HUES6 (cell line): ENCODE measurements at regions not wholly inside any gene's neighbourhood (a gene's known extent, or its start where the extent isn't known, plus 50 kb on each side); places are given as distances from the start of the nearest gene placed in this dataset.

ENCODE experiments used
- H3K27ac ChIP-seq: 2 replicates; pipeline ENCODE4 v1.7.0; 2013; ENCODE audit warnings: low read depth, mild to moderate bottlenecking, low read length, inconsistent platforms
- H3K27me3 ChIP-seq: 2 replicates; pipeline ENCODE4 v1.6.1; 2013; ENCODE audit warnings: low read length; ENCODE audit not compliant: control insufficient read depth, insufficient read depth
- H3K36me3 ChIP-seq: 2 replicates; pipeline ENCODE4 v1.6.1; 2013; ENCODE audit warnings: low read length; ENCODE audit not compliant: control insufficient read depth, insufficient read depth
- H3K4me1 ChIP-seq: 2 replicates; pipeline ENCODE4 v1.6.1; 2013; ENCODE audit warnings: low read length; ENCODE audit not compliant: control insufficient read depth, insufficient read depth
- H3K4me3 ChIP-seq: 2 replicates; pipeline ENCODE4 v1.5.1; 2013; ENCODE audit warnings: low read depth, low read length
- H3K9ac ChIP-seq: one replicate; pipeline ENCODE4 v1.6.1; 2013; ENCODE audit warnings: mild to moderate bottlenecking, low read length
- H3K9me3 ChIP-seq: 2 replicates; pipeline ENCODE4 v1.6.1; 2013; ENCODE audit warnings: low read depth, low read length; ENCODE audit not compliant: control insufficient read depth, insufficient read depth

DNA sequence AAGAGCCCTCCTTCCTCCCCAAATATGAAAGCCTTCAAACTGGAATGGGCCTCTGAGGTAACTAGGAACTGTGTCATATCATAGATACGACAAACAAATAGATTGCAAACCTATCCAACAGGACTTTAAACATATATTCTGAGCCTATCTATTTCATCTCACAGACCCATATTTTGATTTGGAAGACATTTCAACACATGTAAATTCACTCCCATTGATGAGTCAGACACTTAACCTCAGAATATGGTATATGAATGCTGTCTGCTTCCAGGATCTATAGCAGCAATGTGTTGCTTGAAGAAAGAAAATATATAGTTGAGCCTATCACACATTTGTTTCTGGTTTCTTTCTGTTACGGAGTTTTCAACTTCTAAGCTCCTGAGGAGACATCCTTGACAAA lies 221.9 kb upstream of the SAMSN1 start:
- Histone ChIP-seq H3K27ac (no peak overlapping the region), H3K9ac (no peak overlapping the region), H3K4me3 (no peak overlapping the region), H3K27me3 (no peaks in the 10 kb centered on the region), H3K4me1 (no peaks in the 10 kb centered on the region), H3K9me3 (no peaks in the 10 kb centered on the region), H3K36me3 (no peaks in the 10 kb centered on the region)

DNA sequence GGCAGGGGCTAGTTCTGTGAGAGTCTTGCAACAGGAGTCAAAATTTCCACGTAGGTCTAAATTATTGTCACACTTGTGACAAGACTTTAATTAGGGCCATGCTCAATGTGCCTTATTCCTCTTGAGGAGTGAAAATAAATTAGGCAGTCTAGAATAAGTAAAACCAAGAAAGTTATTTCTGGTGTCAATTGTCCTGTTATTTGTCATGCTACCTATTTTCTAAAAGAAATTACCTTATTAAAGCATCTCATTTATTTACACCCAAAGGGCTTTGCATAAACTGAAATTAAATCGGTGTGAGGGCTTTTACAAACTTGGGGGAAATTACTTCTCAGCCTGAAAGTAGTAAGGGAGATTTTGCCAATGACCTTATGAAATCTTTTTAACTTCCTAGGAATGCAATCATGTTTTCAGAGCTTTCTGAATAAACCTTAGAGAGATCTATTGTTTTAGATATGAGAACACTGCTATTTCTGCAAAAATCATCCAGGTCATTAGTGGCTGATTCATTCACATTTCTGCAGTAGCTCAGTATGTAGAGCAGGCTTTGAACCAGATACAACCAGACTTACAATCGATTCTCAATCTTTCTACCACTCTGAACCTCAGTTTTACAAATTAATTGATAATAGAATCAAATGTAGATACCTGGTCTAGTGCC lies 221.2 kb upstream of the SAMSN1 start:
- Histone ChIP-seq H3K27me3 (no peaks in the 10 kb centered on the region), H3K9ac (no peak overlapping the region), H3K4me1 (no peaks in the 10 kb centered on the region), H3K27ac (no peak overlapping the region), H3K9me3 (no peaks in the 10 kb centered on the region), H3K4me3 (no peak overlapping the region), H3K36me3 (no peaks in the 10 kb centered on the region)

DNA sequence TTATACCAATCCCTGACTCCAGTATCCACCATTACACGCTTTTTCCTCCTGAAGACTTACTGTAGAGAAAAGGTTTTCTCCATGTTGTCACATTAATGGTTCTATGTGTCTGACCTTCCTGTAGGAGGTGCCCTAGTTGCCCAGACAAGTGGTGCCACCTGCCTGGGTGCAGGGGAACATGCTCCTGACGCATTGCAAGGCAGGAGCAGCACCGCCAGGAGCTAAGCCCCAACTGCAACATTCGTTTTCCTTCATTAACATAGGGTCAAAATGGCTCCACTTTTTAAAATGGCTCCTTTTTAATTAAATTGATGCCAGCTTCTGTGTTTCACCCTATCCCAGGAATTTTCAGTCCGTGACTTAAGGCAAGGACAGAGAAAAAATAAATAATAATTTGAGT lies 220.1 kb upstream of the SAMSN1 start:
- Histone ChIP-seq H3K27me3 (no peaks in the 10 kb centered on the region), H3K9me3 (no peaks in the 10 kb centered on the region), H3K36me3 (no peaks in the 10 kb centered on the region), H3K9ac (no peak overlapping the region), H3K4me1 (no peaks in the 10 kb centered on the region), H3K4me3 (no peak overlapping the region), H3K27ac (no peak overlapping the region)

DNA sequence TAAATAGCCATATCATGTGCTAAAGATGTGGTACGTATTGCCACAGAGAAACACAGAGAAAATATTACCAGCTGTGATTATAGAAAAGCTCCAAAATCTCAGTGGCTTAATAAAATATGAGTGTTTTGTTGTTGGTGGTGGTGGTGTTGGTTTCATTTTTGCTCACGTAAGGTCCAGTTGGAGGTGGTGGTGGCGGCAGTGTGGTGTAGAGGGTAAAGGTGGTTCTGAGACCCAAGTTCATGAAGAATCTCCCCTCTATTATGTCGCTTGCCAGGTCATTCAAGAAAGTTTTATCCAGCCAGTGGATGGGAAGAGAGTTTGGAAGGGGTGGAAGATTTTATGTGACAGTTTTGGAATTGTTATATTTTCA lies 217.6 kb upstream of the SAMSN1 start:
- no peak overlapping the region for H3K9ac ChIP-seq
- no peaks in the 10 kb centered on the region for H3K27me3 ChIP-seq
- no peak overlapping the region for H3K27ac ChIP-seq
- no peak overlapping the region for H3K4me3 ChIP-seq
- no peaks in the 10 kb centered on the region for H3K36me3 ChIP-seq
- H3K4me1 ChIP-seq, result no peaks in the 10 kb centered on the region
- H3K9me3 ChIP-seq, result no peaks in the 10 kb centered on the region; the same call in 1 of the 2 replicates

DNA sequence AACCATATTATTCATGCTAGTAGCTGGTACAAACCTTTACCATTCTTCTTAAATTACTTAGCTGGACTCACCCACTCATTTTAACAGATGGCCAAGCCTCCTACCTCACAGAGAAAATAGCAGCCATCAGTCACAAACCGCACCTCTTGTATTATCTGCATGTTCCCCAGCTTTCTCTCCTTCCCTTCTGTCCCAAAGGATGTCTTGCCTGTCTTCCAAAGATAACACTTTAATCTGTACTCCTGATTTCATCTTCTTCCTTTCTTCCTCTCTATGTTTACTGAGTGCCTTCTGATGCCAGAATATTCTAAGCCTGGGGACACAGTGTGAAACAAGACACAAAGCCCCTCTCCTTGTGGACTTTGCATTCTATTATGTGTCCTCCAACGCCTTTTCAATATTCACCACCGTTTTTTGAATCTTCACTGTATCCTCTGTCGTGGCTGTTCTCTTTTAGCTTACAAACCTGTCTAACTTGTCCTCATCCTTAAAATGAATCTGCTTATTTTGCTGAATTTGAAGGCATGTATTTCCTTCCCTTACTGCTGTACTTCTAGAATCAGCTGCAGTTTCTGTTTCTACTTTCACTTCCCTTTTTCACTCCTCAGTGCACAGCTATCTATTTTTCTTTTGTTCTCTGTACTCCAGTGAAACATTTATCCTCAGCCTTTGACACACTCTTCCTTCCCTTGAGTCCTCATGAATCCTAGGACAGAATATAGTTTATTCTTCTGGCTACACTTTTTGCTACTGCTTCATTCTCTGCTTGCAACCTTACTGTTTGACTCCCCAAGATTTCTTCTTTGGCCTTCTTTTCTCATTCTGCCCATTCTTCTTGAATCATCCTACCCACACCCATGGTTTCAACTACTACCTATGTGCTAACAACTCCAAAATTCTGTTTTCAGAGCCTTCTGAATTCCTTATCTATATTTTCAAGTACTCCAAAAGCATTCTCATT lies 216.9 kb upstream of the SAMSN1 start:
- Histone ChIP-seq H3K4me3 (no peak overlapping the region), H3K9ac (no peak overlapping the region), H3K9me3 (no peaks in the 10 kb centered on the region; the same call in 1 of the 2 replicates), H3K4me1 (no peaks in the 10 kb centered on the region), H3K27me3 (no peaks in the 10 kb centered on the region), H3K27ac (no peak overlapping the region), H3K36me3 (no peaks in the 10 kb centered on the region)

DNA sequence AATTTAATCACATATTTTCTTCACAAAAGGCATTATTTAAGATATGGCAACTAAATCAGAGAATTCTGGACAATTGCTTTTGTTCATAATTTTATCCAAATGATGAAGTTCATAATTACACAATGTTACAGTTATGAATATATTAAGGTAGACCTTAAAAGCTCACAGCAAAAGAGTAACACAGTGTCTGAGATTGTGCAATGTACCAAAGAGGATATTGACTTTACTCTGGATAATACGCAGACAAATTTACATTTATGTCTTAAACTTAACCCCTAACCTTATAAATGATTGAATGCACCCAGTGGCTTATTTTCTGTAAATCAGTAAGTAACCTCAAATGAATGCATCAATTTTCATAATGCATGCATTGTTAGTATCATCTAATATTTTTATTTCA lies 216.2 kb upstream of the SAMSN1 start:
- no peak overlapping the region for H3K27ac ChIP-seq
- no peak overlapping the region for H3K4me3 ChIP-seq
- no peaks in the 10 kb centered on the region for H3K27me3 ChIP-seq
- H3K4me1 ChIP-seq, result no peaks in the 10 kb centered on the region
- H3K36me3 ChIP-seq, result no peaks in the 10 kb centered on the region
- no peaks in the 10 kb centered on the region; the same call in 1 of the 2 replicates for H3K9me3 ChIP-seq
- H3K9ac ChIP-seq, result no peak overlapping the region

DNA sequence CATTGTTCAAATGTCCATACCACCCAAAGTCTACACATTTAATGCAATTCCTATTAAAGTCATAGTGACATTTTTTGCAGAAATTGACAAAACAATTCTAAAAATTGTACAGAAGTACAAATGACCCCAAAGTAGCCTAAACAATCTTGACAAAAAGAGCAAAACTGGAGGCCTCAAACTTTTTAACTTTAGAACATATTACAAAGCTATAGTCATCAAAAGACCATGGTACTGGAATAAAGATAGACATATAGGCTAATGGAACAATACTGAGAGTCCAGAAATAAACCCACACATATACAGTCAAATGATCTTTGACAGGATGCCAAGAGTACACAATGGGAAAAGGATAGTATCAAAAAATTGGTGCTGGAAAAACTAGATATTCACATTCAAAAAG lies 213.2 kb upstream of the SAMSN1 start:
- Histone ChIP-seq H3K9ac (no peak overlapping the region), H3K9me3 (no peaks in the 10 kb centered on the region; the same call in 1 of the 2 replicates), H3K27me3 (no peaks in the 10 kb centered on the region), H3K4me1 (no peaks in the 10 kb centered on the region), H3K4me3 (no peak overlapping the region), H3K36me3 (no peaks in the 10 kb centered on the region), H3K27ac (no peak overlapping the region)

DNA sequence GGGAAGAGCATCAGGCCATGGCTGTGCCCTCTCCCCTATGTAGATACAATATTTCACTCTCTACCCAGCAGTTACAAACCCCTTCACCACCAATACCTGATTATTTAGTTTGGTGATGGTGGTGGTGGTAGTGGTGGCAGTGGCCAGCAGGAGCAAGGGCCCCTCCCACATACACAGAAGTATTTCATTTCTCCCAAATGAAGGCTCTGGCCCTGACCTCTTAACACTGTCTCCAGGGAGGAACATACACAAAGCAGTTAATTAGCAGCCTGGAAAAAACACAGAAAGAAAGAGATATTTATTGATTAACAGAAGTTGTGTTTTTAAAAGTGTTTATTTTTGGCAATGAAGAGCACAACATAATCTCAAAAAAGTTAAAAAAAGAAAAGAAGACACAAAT lies 212.7 kb upstream of the SAMSN1 start:
- no peaks in the 10 kb centered on the region for H3K4me1 ChIP-seq
- no peaks in the 10 kb centered on the region for H3K27me3 ChIP-seq
- no peak overlapping the region for H3K27ac ChIP-seq
- H3K36me3 ChIP-seq, result no peaks in the 10 kb centered on the region
- H3K9me3 ChIP-seq, result no peaks in the 10 kb centered on the region; the same call in 1 of the 2 replicates
- no peak overlapping the region for H3K4me3 ChIP-seq
- no peak overlapping the region for H3K9ac ChIP-seq

DNA sequence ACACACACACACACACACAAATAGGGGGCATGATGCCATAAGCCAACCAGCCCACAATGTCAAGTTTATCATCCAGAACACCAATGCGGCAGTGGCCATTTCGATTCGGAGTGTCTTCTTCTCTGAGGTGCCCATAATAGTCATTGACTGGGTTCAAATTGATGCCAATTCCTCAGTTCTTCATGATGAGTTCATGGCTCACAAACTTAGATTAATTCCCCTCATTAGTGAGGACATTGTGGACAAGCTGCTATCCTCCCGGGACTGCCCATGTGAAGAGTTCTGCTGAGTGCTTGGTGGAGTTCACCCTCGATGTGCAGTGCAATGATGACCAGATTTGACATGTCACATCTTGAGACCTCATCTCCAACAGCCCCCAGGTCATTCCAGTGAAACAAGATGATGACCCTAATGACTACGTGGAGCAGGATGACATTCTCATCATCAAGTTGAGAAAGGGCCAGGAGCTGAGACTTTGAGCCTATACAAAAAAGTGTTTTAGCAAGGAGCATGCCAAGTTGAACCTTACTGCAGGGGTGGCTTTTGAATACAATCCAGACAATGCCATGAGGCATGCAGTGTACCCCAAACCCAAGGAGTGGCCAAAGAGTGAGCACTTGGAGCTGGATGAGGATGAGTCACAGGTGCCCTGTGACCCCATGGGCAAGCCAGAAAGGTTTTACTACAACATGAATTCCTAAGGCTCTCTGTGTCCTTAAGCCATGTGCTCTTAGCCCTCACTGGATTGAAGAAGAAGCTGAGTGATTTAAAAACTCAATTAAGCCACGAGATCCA lies 211.6 kb upstream of the SAMSN1 start:
- no peaks in the 10 kb centered on the region for H3K36me3 ChIP-seq
- H3K9me3 ChIP-seq, result no peaks in the 10 kb centered on the region; the same call in 1 of the 2 replicates
- no peak overlapping the region for H3K27ac ChIP-seq
- H3K27me3 ChIP-seq, result no peaks in the 10 kb centered on the region
- H3K4me3 ChIP-seq, result no peak overlapping the region
- no peaks in the 10 kb centered on the region for H3K4me1 ChIP-seq
- no peak overlapping the region for H3K9ac ChIP-seq

DNA sequence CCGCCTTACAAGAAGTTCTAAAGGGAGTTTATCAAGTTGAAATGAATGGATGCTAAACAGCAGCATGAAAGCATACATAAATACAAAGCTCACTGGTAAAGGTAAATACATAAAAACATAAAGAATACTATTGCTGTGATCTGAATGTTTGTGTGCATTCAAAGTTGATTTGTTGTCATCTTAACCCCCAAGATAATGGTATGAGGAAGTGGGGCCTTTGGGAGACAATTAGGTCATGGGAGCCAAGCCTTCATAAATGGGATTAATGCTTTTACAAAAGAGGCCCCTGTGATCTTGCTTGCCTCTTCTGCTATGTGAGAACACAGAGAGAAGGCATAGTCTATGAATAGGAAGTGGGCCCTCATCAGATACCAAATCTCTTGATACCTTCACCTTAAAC lies 209.0 kb upstream of the SAMSN1 start:
- no peak overlapping the region for H3K9ac ChIP-seq
- no peaks in the 10 kb centered on the region; the same call in 1 of the 2 replicates for H3K9me3 ChIP-seq
- H3K36me3 ChIP-seq, result no peaks in the 10 kb centered on the region
- H3K4me3 ChIP-seq, result no peak overlapping the region
- no peaks in the 10 kb centered on the region for H3K4me1 ChIP-seq
- no peak overlapping the region for H3K27ac ChIP-seq
- no peaks in the 10 kb centered on the region for H3K27me3 ChIP-seq
